Progenitor cell of endocrine pancreas (in vitro differentiated cells): ENCODE measurements at regions not wholly inside any gene's neighbourhood (a gene's known extent, or its start where the extent isn't known, plus 50 kb on each side); places are given as distances from the start of the nearest gene placed in this dataset.

Source experiments
- DNase-seq: peaks from one replicate; pipeline ENCODE4 v3.0.0; 2021; ENCODE audit warnings: low spot score; ENCODE audit not compliant: unreplicated experiment
- H3K27ac Mint-ChIP-seq: 2 replicates; pipeline ENCODE4 v1.8.0; 2021; ENCODE audit warnings: mild to moderate bottlenecking, moderate library complexity, mixed read lengths
- H3K27me3 Mint-ChIP-seq: 2 replicates; pipeline ENCODE4 v1.8.0; 2021; ENCODE audit warnings: mixed read lengths
- H3K36me3 Mint-ChIP-seq: 2 replicates; pipeline ENCODE4 v1.8.0; 2022; ENCODE audit warnings: mixed read lengths; ENCODE audit not compliant: insufficient read depth
- H3K4me1 Mint-ChIP-seq: 2 replicates; pipeline ENCODE4 v1.8.0; 2021; ENCODE audit warnings: low read depth, mixed read lengths
- H3K4me3 Mint-ChIP-seq: 2 replicates; pipeline ENCODE4 v1.8.0; 2021; ENCODE audit warnings: low read depth, mild to moderate bottlenecking, moderate library complexity, mixed read lengths
- H3K9me3 Mint-ChIP-seq: 2 replicates; pipeline ENCODE4 v1.8.0; 2021; ENCODE audit warnings: low read depth, mixed read lengths
- TF ChIP-seq, protein P1 (sequence below): fragments of 200-600 bp; sonication (generic); IDR thresholded peaks from one replicate; pipeline ENCODE4 v1.5.0; 2021; ENCODE audit warnings: antibody characterized with exemption, mild to moderate bottlenecking; ENCODE audit not compliant: unreplicated experiment

DNA sequence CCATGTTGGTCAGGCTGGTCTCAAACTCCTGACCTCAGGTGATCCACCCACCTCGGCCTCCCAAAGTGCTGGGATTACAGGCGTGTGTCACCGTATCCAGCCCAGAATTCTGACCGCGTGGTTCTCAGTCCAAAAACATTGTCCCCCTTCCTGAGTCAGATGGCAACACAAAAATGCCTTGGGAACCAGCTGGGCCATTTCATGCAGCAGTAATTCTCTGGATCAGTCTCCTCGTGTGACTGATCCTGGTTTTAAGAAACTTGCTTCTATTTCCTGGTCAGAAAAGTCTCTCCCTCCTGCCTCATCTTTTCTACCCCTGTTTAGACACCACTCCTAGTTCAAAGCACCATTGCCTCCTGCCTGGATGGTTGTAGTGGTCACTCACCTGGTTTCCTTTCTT lies 60.9 kb upstream of the USP29 start:
- TF ChIP-seq, protein P1, sequence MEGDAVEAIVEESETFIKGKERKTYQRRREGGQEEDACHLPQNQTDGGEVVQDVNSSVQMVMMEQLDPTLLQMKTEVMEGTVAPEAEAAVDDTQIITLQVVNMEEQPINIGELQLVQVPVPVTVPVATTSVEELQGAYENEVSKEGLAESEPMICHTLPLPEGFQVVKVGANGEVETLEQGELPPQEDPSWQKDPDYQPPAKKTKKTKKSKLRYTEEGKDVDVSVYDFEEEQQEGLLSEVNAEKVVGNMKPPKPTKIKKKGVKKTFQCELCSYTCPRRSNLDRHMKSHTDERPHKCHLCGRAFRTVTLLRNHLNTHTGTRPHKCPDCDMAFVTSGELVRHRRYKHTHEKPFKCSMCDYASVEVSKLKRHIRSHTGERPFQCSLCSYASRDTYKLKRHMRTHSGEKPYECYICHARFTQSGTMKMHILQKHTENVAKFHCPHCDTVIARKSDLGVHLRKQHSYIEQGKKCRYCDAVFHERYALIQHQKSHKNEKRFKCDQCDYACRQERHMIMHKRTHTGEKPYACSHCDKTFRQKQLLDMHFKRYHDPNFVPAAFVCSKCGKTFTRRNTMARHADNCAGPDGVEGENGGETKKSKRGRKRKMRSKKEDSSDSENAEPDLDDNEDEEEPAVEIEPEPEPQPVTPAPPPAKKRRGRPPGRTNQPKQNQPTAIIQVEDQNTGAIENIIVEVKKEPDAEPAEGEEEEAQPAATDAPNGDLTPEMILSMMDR = no peak
- Mint-ChIP-seq H3K4me3 (no peak overlapping the region), H3K36me3 (peaks cover 7% of the 10 kb centered on the region), H3K4me1 (no peaks in the 10 kb centered on the region), H3K27ac (no peak overlapping the region), H3K27me3 (no peaks in the 10 kb centered on the region), H3K9me3 (peaks cover 58% of the 10 kb centered on the region)
- DNase-seq = no peak

DNA sequence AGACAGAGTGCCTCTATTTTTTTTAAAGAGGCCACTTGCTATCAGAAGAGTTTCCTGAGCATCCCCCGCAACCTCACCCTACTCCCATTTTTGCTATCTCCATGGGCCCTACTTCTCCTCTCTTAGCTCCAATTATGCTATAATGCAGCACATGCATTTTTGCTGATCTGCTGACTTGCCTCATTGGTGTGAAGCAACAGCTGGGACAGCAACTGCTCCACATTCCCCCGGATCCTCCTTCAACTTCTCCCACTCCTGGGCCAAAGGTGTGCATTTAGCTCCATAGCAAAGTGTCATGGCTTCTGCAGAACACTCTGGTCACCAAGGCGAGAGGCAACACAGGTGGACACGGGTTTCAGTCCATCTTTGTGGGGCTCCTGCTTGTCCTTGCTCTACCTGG lies 56.7 kb upstream of the USP29 start:
- Mint-ChIP-seq H3K36me3 (peaks cover 7% of the 10 kb centered on the region), H3K9me3 (peaks cover 46% of the 10 kb centered on the region), H3K4me3 (no peak overlapping the region), H3K27me3 (no peaks in the 10 kb centered on the region), H3K4me1 (no peaks in the 10 kb centered on the region), H3K27ac (no peak overlapping the region)
- TF ChIP-seq, protein P1 = no peak
- no peak for DNase-seq

DNA sequence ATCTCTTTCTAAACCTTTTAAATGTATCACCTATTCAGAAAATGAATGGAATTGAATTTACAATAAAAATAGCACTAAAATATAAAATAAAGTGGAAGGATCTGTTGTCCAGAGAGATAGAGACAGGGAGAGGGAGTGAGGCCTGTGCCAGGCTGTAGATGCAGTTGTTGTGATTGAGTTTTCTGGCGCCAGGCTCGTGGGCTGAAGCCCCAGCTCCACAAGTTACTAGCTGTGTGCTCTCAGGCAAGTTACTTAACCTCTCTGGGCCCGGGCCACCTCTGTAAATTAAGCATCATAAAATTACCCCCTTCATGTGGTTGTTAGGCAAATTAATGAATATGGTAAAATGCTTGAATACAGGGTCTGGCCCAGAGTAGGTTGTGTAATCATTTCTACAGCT lies 52.3 kb upstream of the USP29 start:
- DNase-seq = no peak
- H3K4me1 Mint-ChIP-seq = no peaks in the 10 kb centered on the region
- TF ChIP-seq, protein P1 = no peak
- H3K9me3 Mint-ChIP-seq = peaks cover 38% of the 10 kb centered on the region
- H3K36me3 Mint-ChIP-seq = peaks cover 1% of the 10 kb centered on the region
- no peak overlapping the region for H3K27ac Mint-ChIP-seq
- no peak overlapping the region for H3K4me3 Mint-ChIP-seq
- no peaks in the 10 kb centered on the region for H3K27me3 Mint-ChIP-seq

DNA sequence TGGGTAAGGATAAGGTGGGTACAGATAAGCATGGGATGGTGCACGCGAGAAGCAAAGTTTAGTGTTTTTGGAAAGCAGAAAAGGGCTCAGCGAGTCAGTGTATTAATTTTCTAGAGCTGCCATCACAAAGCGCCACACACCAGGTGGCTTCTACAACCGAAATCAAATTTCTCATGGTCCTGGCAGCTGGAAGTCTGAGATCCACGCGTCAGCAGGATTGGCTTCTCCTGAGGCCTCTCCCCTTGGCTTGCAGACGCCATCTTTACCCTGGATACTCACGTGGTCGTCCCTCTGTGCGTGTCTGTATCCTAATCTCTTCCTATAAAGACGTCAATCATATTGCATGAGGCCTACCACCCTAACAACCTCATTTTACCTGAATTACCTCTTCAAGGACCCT lies 51.5 kb upstream of the USP29 start:
- H3K27me3 Mint-ChIP-seq = no peaks in the 10 kb centered on the region
- TF ChIP-seq, protein P1 = no peak
- H3K4me3 Mint-ChIP-seq = no peak overlapping the region
- H3K27ac Mint-ChIP-seq = no peak overlapping the region
- H3K36me3 Mint-ChIP-seq = peaks cover 1% of the 10 kb centered on the region
- peaks cover 35% of the 10 kb centered on the region for H3K9me3 Mint-ChIP-seq
- DNase-seq = no peak
- no peaks in the 10 kb centered on the region for H3K4me1 Mint-ChIP-seq

DNA sequence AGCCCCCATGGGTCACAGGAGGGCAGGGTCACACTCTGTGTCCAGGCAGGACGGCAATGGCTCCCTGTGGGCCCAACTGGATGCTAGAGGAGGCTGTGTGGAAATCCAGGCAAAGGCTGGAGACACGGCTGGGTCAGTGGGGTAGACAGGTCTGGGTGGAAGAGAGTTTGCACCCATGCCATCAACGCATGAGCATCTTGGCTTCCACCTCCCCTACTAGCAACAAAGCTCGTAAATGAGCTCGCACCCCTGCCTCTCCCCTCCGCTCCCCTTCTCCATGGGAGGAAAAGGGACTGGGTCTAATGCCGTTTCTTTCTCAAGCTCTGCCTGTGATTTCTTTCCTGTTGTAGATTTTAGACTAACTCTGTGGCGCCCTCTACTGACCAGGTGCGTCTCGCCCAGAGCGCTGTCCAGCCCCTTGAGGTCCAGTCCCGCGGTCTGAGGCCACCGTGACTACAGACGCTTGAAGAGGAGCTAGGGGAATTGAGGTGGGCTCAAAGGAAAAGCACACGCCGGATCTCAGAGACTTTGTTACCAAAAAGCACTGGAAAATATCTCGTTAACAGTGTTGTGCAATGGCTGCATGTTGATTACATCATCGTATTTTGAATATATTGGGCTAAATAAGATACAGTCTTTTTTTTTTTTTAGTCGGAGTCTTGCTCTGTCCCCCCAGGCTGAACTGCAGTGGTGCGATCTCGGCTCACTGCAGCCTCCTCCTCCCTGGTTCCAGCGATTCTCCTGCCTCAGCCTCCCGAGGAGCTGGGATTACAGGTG lies 50.7 kb upstream of the USP29 start:
- no peak for DNase-seq
- H3K27ac Mint-ChIP-seq = no peak overlapping the region
- TF ChIP-seq, protein P1 = no peak
- no peaks in the 10 kb centered on the region for H3K27me3 Mint-ChIP-seq
- no peak overlapping the region for H3K4me3 Mint-ChIP-seq
- peaks cover 27% of the 10 kb centered on the region for H3K9me3 Mint-ChIP-seq
- no peaks in the 10 kb centered on the region for H3K4me1 Mint-ChIP-seq
- no peaks in the 10 kb centered on the region for H3K36me3 Mint-ChIP-seq
